ENCODE measurements at regions not wholly inside any gene's neighbourhood (a gene's known extent, or its start where the extent isn't known, plus 50 kb on each side); places are given as distances from the start of the nearest gene placed in this dataset.

DNA sequence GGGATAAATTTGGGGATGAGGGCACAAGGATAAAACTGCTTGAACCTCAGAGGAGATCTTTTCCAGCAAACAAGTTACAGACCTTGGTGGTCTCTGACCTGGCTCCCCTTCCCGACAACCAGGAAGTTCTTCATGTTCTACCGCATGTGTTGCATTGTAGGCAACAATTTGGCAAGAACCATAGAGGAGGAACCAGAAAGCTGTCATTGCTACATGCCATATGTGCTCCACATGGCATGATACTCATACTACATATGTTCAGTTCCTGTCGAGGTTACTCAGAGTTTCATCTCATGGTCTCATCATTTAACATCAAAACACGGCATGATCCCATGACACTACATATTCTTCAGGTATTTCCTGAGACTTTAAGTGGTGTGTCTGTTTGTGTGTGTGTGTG is 235.9 kb downstream of the OR13H1 start:
- no peak for DNase-seq

GRCh38 chrX:131782646-131783045 is 238.8 kb downstream of the OR13H1 start:
- no peak for DNase-seq

DNA sequence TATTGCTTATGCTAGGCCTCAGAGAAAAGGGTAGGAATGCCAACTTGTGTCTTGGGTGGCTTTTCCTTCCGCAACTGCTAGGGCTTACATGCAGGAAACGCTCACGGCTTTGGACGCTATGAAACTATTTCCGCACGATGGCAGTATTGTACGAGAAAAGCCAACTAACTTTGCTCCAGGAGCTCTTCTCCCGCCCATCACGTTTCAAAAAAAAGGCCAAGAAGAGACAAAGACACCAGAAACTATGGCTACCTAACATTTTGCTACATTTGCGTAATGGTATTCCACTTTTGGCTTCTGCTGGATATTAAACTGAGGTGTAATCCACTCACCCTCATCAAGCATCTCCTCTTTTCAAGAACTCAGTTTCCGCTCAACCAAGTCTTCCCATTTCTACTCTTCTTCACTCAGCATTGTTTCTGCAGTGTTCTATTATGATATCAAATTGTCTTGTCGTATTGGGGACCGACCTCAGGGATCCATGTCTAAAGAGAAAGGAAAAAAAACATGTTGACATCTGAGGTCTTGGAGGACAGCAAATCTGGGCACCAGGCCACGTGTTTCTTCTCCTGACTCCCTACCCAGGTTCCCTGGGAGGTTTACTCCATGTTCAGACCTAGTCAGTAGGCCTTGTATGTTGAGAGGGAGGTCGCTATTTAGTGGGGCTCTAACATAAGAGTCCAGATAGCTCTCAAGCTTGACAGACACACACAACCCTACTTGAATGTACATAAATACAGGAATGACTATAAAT is 239.4 kb upstream of the STK26 start:
- no peak for DNase-seq

- no peak for DNase-seq
These were observed 233.4 kb upstream of the STK26 start for GRCh38 chrX:131789664-131790063.

DNA sequence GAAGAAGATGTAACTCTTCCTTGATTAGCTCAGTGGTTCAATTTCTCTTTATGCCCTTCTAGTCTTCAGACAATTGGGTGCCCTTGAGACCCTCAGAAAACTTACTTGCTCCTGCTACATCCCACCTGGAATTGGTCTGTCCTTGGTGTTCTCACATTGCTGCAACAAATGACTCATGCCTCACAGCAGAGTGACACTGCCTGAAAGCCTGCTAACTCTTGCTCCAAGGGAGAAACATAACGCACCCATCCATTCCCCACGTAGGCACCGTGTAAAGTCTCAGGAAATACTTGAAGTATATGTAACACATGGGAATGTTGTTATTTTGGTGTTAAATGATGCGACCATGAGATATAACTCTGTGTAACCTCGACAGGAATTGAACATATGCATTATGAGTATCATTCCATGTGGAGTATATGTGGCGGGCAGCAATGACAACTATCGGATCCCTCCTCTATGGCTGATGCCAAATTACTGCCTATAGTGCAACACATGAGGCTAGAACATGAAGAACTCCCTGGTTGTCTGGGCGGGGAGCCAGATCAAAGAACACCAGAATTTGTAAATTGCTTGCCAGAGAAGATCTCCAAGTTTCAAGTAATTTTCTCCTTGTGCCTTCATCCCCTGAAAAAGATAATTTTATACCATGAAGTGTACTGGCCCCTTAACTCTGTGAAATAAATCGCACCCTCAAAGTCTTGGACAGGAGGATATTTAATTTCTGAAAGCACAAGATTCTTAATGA is 231.3 kb upstream of the STK26 start:
- no peak for DNase-seq

GRCh38 chrX:131792356-131792749 is 230.7 kb upstream of the STK26 start:
- no peak for DNase-seq

- DNase-seq = no peak
These were observed 230.2 kb upstream of the STK26 start for GRCh38 chrX:131792789-131793462.

GRCh38 chrX:131795442-131796229 is 227.5 kb upstream of the STK26 start:
- DNase-seq = no peak

GRCh38 chrX:131801066-131801465 is 222.0 kb upstream of the STK26 start:
- DNase-seq = peak; percentile 0

- DNase-seq = no peak
These were observed 221.2 kb upstream of the STK26 start for GRCh38 chrX:131801911-131802310.

DNA sequence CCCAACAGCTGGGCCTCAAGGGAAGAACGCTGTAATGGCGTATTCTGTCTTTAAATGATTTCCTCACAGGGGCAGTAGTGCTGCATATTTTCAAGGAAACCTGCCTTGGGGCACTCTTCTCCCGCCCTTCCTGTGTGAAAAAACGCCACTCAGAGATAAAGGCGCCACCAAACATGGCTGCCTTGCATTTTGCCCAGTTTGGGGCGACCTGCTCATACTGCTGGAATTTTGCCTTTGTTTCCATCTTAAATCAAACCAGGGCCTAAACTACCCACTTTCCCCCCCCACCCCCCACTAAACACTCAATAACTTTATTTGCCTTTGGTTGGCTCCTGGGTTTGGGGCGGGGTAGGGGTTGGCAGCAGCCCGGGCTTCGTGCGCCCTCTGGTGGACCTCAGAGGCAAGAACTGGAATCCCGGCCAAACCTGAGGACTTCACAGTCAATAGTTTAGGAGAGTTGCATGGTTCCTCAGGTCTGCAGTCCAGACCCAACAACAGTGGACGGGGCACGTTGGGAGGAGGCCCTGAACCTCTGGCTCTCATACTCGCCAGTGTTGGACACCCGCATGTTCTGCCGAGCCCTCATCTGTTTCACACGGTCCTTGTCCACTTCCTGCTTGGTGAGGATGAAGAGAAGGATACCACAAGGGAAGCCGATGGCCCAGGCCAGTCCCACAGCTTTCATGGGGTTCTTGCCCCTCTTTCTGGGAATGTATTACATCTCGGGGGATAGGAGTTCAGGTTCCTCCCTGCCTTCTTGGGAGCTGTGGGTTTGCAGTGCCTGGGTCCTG is 220.1 kb upstream of the STK26 start:
- DNase-seq = no peak

DNA sequence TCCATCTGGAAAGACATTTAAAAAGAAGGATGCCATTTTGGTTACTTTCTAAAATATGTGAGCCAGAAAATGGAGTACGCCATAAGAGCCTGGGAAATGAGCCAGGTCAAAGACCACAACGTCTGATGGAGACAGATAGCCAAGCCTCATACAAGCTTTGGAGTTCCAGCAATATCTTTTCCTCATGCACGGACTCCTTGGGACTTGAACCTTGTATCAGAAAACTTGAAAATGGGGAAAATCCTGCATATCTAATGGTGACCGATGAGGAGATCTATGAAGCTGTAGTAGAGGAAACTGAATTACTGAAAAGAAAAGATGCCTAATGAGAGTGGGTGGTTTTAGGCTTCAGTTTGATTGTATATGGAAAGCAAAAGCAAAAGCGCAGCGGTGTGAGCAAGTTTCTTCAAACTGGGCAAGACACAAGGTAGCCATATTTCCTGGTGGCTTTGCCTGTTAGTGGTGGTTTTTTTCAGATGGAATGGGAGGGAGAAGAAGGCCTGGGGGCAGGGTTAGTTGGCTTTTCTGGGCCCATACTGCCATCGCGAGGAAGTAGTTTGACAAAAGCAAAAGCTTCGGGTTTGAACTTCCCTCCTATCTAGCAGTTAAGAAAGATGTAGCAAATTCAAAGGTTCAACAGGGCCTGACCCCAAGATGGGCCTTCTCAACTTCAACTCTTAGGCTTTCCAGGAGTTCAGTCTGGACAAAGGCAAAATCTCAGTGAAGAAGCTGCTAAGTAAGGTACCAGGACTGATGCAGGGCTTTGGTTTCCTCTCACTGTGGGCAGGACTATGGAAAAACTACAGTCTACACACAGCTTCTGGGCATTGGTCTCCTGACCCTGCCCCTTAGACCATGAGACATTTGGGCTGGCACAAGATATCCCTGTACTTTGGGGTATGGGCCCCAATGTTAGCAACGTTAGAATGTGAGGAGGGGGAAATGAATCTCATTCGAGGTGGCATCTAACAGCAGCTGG is 210.0 kb upstream of the STK26 start:
- no peak for DNase-seq

DNA sequence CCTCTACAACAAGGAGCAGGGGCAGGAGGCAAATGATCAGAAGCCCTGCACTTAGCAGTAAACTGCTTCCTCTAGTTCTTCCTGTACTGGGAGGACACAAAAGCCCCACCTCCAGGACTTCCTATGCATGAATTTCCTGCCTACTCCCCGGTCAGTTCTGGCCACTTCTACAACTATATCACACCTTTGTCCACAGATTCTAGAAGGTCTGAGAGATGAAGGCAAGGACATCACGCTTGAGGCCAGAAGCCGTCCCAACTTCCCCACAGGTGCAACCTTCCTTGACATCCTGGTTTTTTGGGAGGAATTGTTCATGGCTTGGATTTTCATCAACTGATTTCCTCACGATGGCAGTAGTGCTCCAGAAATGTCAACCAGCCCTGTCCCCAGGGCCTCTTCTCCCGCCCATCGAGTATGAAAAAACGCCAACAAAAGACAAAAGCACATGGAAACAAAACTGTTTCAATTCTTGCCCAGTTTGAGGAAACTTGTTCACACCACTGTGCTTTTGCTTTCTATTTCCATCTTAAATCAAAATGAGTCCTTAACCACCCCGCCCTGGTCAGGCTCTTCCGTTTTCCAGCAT is 206.5 kb upstream of the STK26 start:
- DNase-seq = no peak

DNA sequence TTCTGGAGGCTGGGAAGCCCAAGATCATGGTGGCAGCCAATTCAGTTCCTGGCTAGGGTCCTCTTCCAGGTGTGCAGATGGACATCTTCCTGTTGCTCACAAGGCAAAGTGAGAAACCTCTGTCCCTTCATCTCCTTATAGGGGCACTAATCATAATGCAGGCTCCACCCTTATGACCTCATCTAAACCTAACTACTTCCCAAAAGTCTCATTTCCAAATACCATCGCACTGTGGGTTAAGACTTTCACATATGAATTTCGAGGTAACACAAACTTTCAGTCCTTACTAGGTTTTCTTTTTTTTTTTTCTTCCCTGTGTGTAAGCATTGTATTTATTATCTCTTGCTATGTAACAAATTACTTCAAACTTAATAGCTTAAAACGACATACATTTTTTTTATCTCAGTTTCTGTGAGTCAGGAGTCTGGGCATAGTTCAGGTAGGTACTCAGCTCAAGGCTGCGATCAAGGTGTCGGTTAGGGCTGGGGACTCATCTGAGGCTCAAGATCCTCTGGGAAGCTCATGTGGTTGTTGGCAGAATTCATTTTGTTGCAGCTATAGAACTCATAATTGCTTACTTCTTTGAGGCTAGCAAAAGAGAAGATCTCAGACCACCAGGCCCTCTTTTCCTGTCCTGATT is 204.7 kb upstream of the STK26 start:
- DNase-seq = no peak

GRCh38 chrX:131821945-131822622 is 201.0 kb upstream of the STK26 start:
- DNase-seq = no peak

DNA sequence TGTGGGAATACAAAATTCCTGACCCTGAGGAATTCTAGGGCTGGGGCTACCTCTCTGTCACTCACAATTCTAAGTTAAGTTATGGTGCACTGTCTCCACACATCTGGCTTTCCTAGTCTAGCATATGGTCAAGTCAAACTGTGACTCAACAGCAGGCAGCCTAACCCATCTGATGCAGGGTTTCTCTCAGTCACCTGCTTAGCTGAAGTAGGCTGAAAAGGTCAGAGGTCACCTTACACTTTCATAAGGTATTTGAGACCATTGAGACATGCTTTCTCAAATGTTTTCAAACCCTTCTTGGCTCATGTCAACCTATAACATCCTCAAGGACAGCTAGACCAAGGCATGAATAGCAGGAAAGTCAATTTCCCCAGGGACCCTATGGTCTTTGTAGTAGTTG is 196.5 kb upstream of the STK26 start:
- no peak for DNase-seq

- DNase-seq = peak; percentile 1
These were observed 195.2 kb upstream of the STK26 start for GRCh38 chrX:131827935-131828334.

DNA sequence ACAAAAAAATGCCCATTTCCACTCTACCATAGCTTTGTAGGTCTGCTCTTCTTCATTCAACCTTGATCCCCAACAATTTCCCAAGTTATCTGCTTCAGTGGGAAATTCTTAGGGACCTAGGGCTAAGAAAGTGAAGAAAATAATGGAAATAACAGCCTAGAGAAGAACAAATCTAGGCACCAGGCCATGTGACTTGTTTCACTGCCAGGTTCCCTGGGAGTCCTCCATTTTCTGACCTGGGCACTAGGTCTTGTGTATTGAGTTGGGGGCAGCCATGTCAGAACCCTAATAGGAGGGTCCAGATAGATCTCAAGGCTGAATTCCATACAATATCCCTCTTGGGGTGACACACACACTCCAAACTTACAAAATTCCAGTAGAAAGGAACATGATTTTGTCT is 194.6 kb upstream of the STK26 start:
- DNase-seq = no peak

- peak; percentile 88 for DNase-seq
These were observed 192.5 kb upstream of the STK26 start for GRCh38 chrX:131830400-131831184.
